IMR-90 (cell line): ENCODE measurements at regions not wholly inside any gene's neighbourhood (a gene's known extent, or its start where the extent isn't known, plus 50 kb on each side); places are given as distances from the start of the nearest gene placed in this dataset.

Experiments used
- ATAC-seq: fragments of 200-7000 bp; cut with Tn5 transposase; 2 replicates; pipeline ENCODE4 v1.9.1; 2020; ENCODE audit warnings: low read depth, mild to moderate bottlenecking, moderate library complexity
- BruUV-seq: library from RNA; stranded (reverse); fragments of 400-500 nt; replicated peaks from 2 replicates; lab custom pipeline; 2021; lab: Mats Ljungman, UMichigan
- CTCF ChIA-PET: fragments of 300-600 bp; formaldehyde crosslinking; extraction: SDS; loops from one replicate; lab custom pipeline; 2021; ENCODE audit warnings: antibody characterized with exemption; lab: Yijun Ruan, JAX
- POLR2A ChIA-PET: fragments of 300-600 bp; sonication (Branson Sonifier 250); formaldehyde crosslinking; loops from one replicate; lab custom pipeline; 2022; ENCODE audit warnings: antibody characterized with exemption; ENCODE audit not compliant: unreplicated experiment; lab: Charles Lee
- DNase-seq: peaks from one replicate; pipeline ENCODE4 v3.0.0; 2013
- H2AFZ ChIP-seq: replicated peaks from 2 replicates; pipeline ENCODE3; 2013; ENCODE audit warnings: low read length, mild to moderate bottlenecking; ENCODE audit not compliant: poor library complexity
- H2AK5ac ChIP-seq: 2 replicates; pipeline ENCODE4 v1.6.1; 2013; ENCODE audit warnings: low read depth, low read length, inconsistent platforms
- H2AK9ac ChIP-seq: replicated peaks from 2 replicates; pipeline ENCODE3; 2013; ENCODE audit warnings: mild to moderate bottlenecking, low read depth, low read length, moderate library complexity; ENCODE audit not compliant: poor library complexity
- H2BK120ac ChIP-seq: 2 replicates; pipeline ENCODE4 v1.6.1; 2013; ENCODE audit warnings: low read depth, low read length, inconsistent platforms
- H2BK15ac ChIP-seq: 3 replicates; pipeline ENCODE4 v1.6.1; 2013; ENCODE audit warnings: low read depth, low read length, inconsistent platforms
- H2BK20ac ChIP-seq: 2 replicates; pipeline ENCODE4 v1.6.1; 2013; ENCODE audit warnings: low read depth, mild to moderate bottlenecking, inconsistent platforms, low read length, moderate library complexity
- H2BK5ac ChIP-seq: 2 replicates; pipeline ENCODE4 v1.6.1; 2013; ENCODE audit warnings: mild to moderate bottlenecking, low read depth, low read length, inconsistent platforms; ENCODE audit not compliant: poor library complexity, severe bottlenecking
- H3K14ac ChIP-seq: replicated peaks from 2 replicates; pipeline ENCODE4 v1.6.1; 2013; ENCODE audit warnings: low read depth, low read length, inconsistent platforms
- H3K18ac ChIP-seq: 2 replicates; pipeline ENCODE4 v1.6.1; 2013; ENCODE audit warnings: low read depth, low read length, control low read depth
- H3K23ac ChIP-seq: 2 replicates; pipeline ENCODE4 v1.6.1; 2013; ENCODE audit warnings: low read depth, low read length, inconsistent platforms
- H3K27ac ChIP-seq: 2 replicates; pipeline ENCODE4 v1.5.1; 2013; ENCODE audit warnings: mild to moderate bottlenecking, control low read depth, low read length; ENCODE audit not compliant: insufficient read depth
- H3K27me3 ChIP-seq: 2 replicates; pipeline ENCODE4 v1.6.1; 2013; ENCODE audit warnings: low read length; ENCODE audit not compliant: control insufficient read depth, insufficient read depth
- H3K36me3 ChIP-seq: 2 replicates; pipeline ENCODE4 v1.6.1; 2013; ENCODE audit warnings: low read length, mixed read lengths; ENCODE audit not compliant: control insufficient read depth, insufficient read depth
- H3K4ac ChIP-seq: 2 replicates; pipeline ENCODE4 v1.6.1; 2013; ENCODE audit warnings: low read depth, low read length, inconsistent platforms
- H3K4me1 ChIP-seq: 2 replicates; pipeline ENCODE4 v1.6.1; 2013; ENCODE audit warnings: low read length, mixed read lengths; ENCODE audit not compliant: control insufficient read depth, insufficient read depth
- H3K4me2 ChIP-seq: 2 replicates; pipeline ENCODE4 v1.6.1; 2013; ENCODE audit warnings: low read depth, mild to moderate bottlenecking, control low read depth, low read length, moderate library complexity
- H3K4me3 ChIP-seq: 2 replicates; pipeline ENCODE4 v1.5.1; 2013; ENCODE audit warnings: low read depth, mild to moderate bottlenecking, control low read depth, low read length, moderate library complexity; ENCODE audit not compliant: insufficient read depth
- H3K56ac ChIP-seq: 2 replicates; pipeline ENCODE4 v1.6.1; 2013; ENCODE audit warnings: low read length, inconsistent platforms; ENCODE audit not compliant: insufficient read depth; ENCODE audit errors: extremely low read depth
- H3K79me1 ChIP-seq, 2 experiments: 2 replicates each; pipeline ENCODE4 v1.6.1; 2013; ENCODE audit warnings: low read length in 2 of 2, inconsistent platforms in 1 of 2, low read depth in 1 of 2
- H3K9ac ChIP-seq: 2 replicates; pipeline ENCODE4 v1.6.1; 2013; ENCODE audit warnings: low read depth, low read length, control low read depth
- H3K9me1 ChIP-seq: 2 replicates; pipeline ENCODE4 v1.6.1; 2013; ENCODE audit warnings: low read length, inconsistent platforms; ENCODE audit not compliant: insufficient read depth
- H3K9me3 ChIP-seq: 2 replicates; pipeline ENCODE4 v1.6.1; 2013; ENCODE audit warnings: low read length; ENCODE audit not compliant: control insufficient read depth, insufficient read depth
- H4K20me1 ChIP-seq: 2 replicates; pipeline ENCODE4 v1.6.1; 2013; ENCODE audit warnings: low read length, inconsistent platforms; ENCODE audit not compliant: insufficient read depth
- H4K5ac ChIP-seq: 2 replicates; pipeline ENCODE4 v1.6.1; 2013; ENCODE audit warnings: mild to moderate bottlenecking, low read depth, low read length, control low read depth
- H4K8ac ChIP-seq, 2 experiments: 2 replicates each; pipeline ENCODE4 v1.6.1; 2013; ENCODE audit warnings: low read depth in 2 of 2, low read length in 2 of 2, control low read depth in 1 of 2, inconsistent platforms in 1 of 2
- H4K91ac ChIP-seq: 2 replicates; pipeline ENCODE4 v1.6.1; 2013; ENCODE audit warnings: low read depth, low read length, inconsistent platforms; ENCODE audit not compliant: insufficient read depth
- ELK1 ChIP-seq: fragments of 150-350 bp; IDR thresholded peaks from 2 replicates; pipeline ENCODE4 v1.6.1; 2016; ENCODE audit warnings: low read depth, mild to moderate bottlenecking, low read length, moderate library complexity, borderline replicate concordance
- MAFK ChIP-seq: IDR thresholded peaks from 2 replicates; pipeline ENCODE4 v1.6.1; 2012; ENCODE audit warnings: low read depth, low read length, improper control_type of control experiment
- MAZ ChIP-seq: IDR thresholded peaks from 2 replicates; pipeline ENCODE4 v1.6.1; 2012; ENCODE audit warnings: low read depth, mild to moderate bottlenecking, low read length, improper control_type of control experiment, moderate library complexity, borderline replicate concordance
- RFX5 ChIP-seq: IDR thresholded peaks from 2 replicates; pipeline ENCODE4 v1.8.0; 2012; ENCODE audit warnings: low read depth, mild to moderate bottlenecking, low read length, moderate library complexity
- WGBS, 2 experiments: methylation state at CpG; one replicate each; pipeline versions ENCODE4 v1.1.5 to v1.1.7; 2013; ENCODE audit warnings: missing lambda C conversion rate in 2 of 2; ENCODE audit not compliant: insufficient read length in 1 of 2; ENCODE audit errors: extremely low coverage in 2 of 2; 5-methylcytosine and 5-hydroxymethylcytosine counted together
- dilution Hi-C: fragments of 300-500 bp; cut with HindIII; formaldehyde crosslinking; loops from one replicate; pipeline ENCODE4 v1.14.3; 2018; ENCODE audit warnings: low sequenced_read_pairs; ENCODE audit not compliant: unreplicated experiment
- in situ Hi-C: fragments of 300-500 bp; cut with MboI; formaldehyde crosslinking; loops from 3 replicates; pipeline ENCODE4 v1.14.3; 2019; ENCODE audit warnings: low sequenced_read_pairs, inconsistent platforms, mixed read lengths
- intact Hi-C: fragments of 100-400 bp; cut with micrococcal nuclease; formaldehyde crosslinking; loops from 2 replicates; pipeline ENCODE4 v1.10.0; 2022

- Histone ChIP-seq H3K23ac (no peak overlapping the region), H2BK15ac (no peak overlapping the region), H4K8ac (no peak overlapping the region), H2BK120ac (no peak overlapping the region), H2BK20ac (no peak overlapping the region), H3K27ac (no peak overlapping the region), H3K4me3 (no peak overlapping the region), H3K9me1 (no peaks in the 10 kb centered on the region), H4K91ac (no peak overlapping the region), H3K4ac (no peak overlapping the region), H2AFZ (no peak overlapping the region), H3K18ac (no peak overlapping the region), H2AK5ac (no peak overlapping the region), H4K5ac (no peak overlapping the region), H3K79me1 (no peaks in the 10 kb centered on the region), H3K27me3 (no peaks in the 10 kb centered on the region), H3K56ac (no peak overlapping the region), H3K9me3 (peaks cover 12% of the 10 kb centered on the region), H3K9ac (no peak overlapping the region), H3K4me2 (no peak overlapping the region), H3K36me3 (no peaks in the 10 kb centered on the region), H2AK9ac (no peak overlapping the region), H3K14ac (no peak overlapping the region), H3K4me1 (no peaks in the 10 kb centered on the region), H2BK5ac (no peak overlapping the region), H4K20me1 (no peaks in the 10 kb centered on the region)
- intact Hi-C loops = no loop called here
- no TSS peak for BruUV-seq
- ChIA-PET POLR2A (no interaction called here), CTCF (no interaction called here)
- TF ChIP-seq MAFK (0 out of 2 replicates have a peak, but pooled peaks have one; percentile 23), RFX5 (no peak), ELK1 (no peak), MAZ (no peak)
- ATAC-seq = no peak
- in situ Hi-C loops = no loop called here
- DNase-seq = no peak
- WGBS, 2 experiments = no CpG with 5 or more reads among the region's 2 CpGs
- dilution Hi-C loops = no loop called here
These were observed 719.6 kb downstream of the DOK5 start for GRCh38 chr20:55194947-55195346.
